Ascending aorta (tissue), 2 donors: ENCODE measurements at regions not wholly inside any gene's neighbourhood (a gene's known extent, or its start where the extent isn't known, plus 50 kb on each side); places are given as distances from the start of the nearest gene placed in this dataset.

Experiments used
- DNase-seq, 2 donors: peaks; one replicate each; pipeline ENCODE4 v3.0.0-alpha.2; 2019; ENCODE audit warnings: low spot score in 2 of 2
- H3K27ac ChIP-seq, 2 donors: fragments of 200-600 bp; sonication (generic); one replicate each; pipeline ENCODE4 v1.5.1; 2016 to 2017; ENCODE audit warnings: mild to moderate bottlenecking in 1 of 2
- H3K27me3 ChIP-seq: fragments of 200-600 bp; sonication (generic); one replicate; pipeline ENCODE4 v1.5.1; 2017
- H3K36me3 ChIP-seq, 2 donors: fragments of 200-600 bp; sonication (generic); one replicate each; pipeline ENCODE4 v1.5.1; 2016
- H3K4me1 ChIP-seq, 2 donors: fragments of 200-600 bp; sonication (generic); one replicate each; pipeline ENCODE4 v1.5.1; 2016 to 2017; ENCODE audit warnings: mild to moderate bottlenecking in 1 of 2
- H3K4me3 ChIP-seq, 2 donors: fragments of 200-600 bp; sonication (generic); one replicate each; pipeline ENCODE4 v1.5.1; 2016 to 2017; ENCODE audit warnings: mild to moderate bottlenecking in 1 of 2
- H3K9me3 ChIP-seq, 2 donors: fragments of 200-600 bp; sonication (generic); one replicate each; pipeline ENCODE4 v1.5.1; 2016
- CTCF ChIP-seq, 3 experiments: fragments of 200-600 bp in 2 of 3; fragments of 450-650 bp in 1 of 3; sonication (generic) in 2 of 3; IDR thresholded peaks; one replicate each; pipeline ENCODE4 v1.5.1; 2016 to 2019; ENCODE audit warnings: antibody characterized with exemption in 3 of 3, mild to moderate bottlenecking in 1 of 3, moderate library complexity in 1 of 3
- intact Hi-C: fragments of 100-400 bp; cut with DNase I; formaldehyde crosslinking; loops from one replicate; pipeline ENCODE4 v1.15.1; 2023

GRCh38 chr5:167843881-167844572 lies 447.4 kb upstream of the WWC1 start:
- no peaks in the 10 kb centered on the region for H3K9me3 ChIP-seq
- no peaks in the 10 kb centered on the region for H3K36me3 ChIP-seq
- intact Hi-C loops, result no loop called here
- H3K4me3 ChIP-seq, result no peak overlapping the region
- no peaks in the 10 kb centered on the region for H3K4me1 ChIP-seq
- DNase-seq, result no peak
- no peak overlapping the region for H3K27ac ChIP-seq
- no peaks in the 10 kb centered on the region for H3K27me3 ChIP-seq
- TF ChIP-seq CTCF (IDR thresholded peaks at IDR 0.05), result no peak

- H3K27ac ChIP-seq, result no peak overlapping the region
- H3K27me3 ChIP-seq, result no peaks in the 10 kb centered on the region
- H3K36me3 ChIP-seq, result no peaks in the 10 kb centered on the region
- H3K4me3 ChIP-seq, result no peak overlapping the region
- H3K4me1 ChIP-seq, result no peaks in the 10 kb centered on the region
- no peak for TF ChIP-seq CTCF (IDR thresholded peaks at IDR 0.05)
- no peak for DNase-seq
- intact Hi-C loops, result no loop called here
- H3K9me3 ChIP-seq, result no peaks in the 10 kb centered on the region
These were observed 445.5 kb upstream of the WWC1 start for GRCh38 chr5:167845952-167846351.

- Histone ChIP-seq H3K27ac (no peak overlapping the region), H3K36me3 (no peaks in the 10 kb centered on the region), H3K9me3 (no peaks in the 10 kb centered on the region), H3K4me3 (no peak overlapping the region), H3K4me1 (no peaks in the 10 kb centered on the region), H3K27me3 (no peaks in the 10 kb centered on the region)
- DNase-seq, result no peak
- no peak for TF ChIP-seq CTCF (IDR thresholded peaks at IDR 0.05)
- intact Hi-C loops, result loop anchor here (5.0 kb wide), 1 partner anchor 63 kb away; no protein-coding TSS in a partner anchor
These were observed 441.6 kb upstream of the WWC1 start for GRCh38 chr5:167849874-167850273.

GRCh38 chr5:167850911-167851310 lies 440.5 kb upstream of the WWC1 start:
- H3K36me3 ChIP-seq, result no peaks in the 10 kb centered on the region
- no peaks in the 10 kb centered on the region for H3K9me3 ChIP-seq
- no peak overlapping the region for H3K4me3 ChIP-seq
- intact Hi-C loops, result loop anchor here (5.0 kb wide), 1 partner anchor 64 kb away; no protein-coding TSS in a partner anchor
- DNase-seq, result no peak
- no peaks in the 10 kb centered on the region for H3K27me3 ChIP-seq
- no peak overlapping the region for H3K27ac ChIP-seq
- no peaks in the 10 kb centered on the region for H3K4me1 ChIP-seq
- TF ChIP-seq CTCF (IDR thresholded peaks at IDR 0.05), result no peak

GRCh38 chr5:167851416-167851815 lies 440.0 kb upstream of the WWC1 start:
- intact Hi-C loops, result loop anchor here (5.0 kb wide), 1 partner anchor 64 kb away; no protein-coding TSS in a partner anchor
- H3K27ac ChIP-seq, result no peak overlapping the region
- no peak overlapping the region for H3K4me3 ChIP-seq
- TF ChIP-seq CTCF (IDR thresholded peaks at IDR 0.05), result no peak
- no peaks in the 10 kb centered on the region for H3K36me3 ChIP-seq
- no peaks in the 10 kb centered on the region for H3K9me3 ChIP-seq
- H3K4me1 ChIP-seq, result no peaks in the 10 kb centered on the region
- no peak for DNase-seq
- no peaks in the 10 kb centered on the region for H3K27me3 ChIP-seq
